ENCODE measurements at regions not wholly inside any gene's neighbourhood (a gene's known extent, or its start where the extent isn't known, plus 50 kb on each side); places are given as distances from the start of the nearest gene placed in this dataset.
A peak's percentile ranks its signal among the peaks of the same experiment; 100 is the strongest.

DNA sequence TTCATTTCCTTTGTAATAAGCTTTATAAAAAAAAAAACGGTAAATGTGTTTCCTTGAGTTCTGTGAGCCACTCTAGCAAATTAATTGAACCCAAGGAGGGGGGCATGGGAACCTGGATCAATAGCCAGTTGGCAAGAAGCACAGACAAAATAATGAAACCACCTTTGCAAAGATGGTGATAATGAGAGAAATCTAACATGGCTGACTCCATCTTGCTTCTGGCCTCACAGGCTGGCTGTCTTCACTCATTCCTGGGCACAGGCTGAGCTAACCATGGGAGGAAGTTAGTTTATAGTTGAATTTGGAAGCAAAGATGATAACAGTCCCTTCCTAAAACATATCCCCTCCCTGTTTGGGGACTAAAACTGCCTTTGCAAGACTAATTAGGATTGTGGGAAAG is 95.1 kb downstream of the B3GNT2 start:
- DNase-seq (ENCODE audit: insufficient read length, low spot score, missing footprints): no peak
- Histone ChIP-seq H3K79me2 (ENCODE audit: insufficient read depth, low read length) (no peaks in the 10 kb centered on the region), H3K9me3 (ENCODE audit: low read depth, low read length) (no peaks in the 10 kb centered on the region), H2AFZ (ENCODE audit: low read length) (no peak overlapping the region), H3K27me3 (ENCODE audit: insufficient read depth, low read length) (no peaks in the 10 kb centered on the region), H4K20me1 (ENCODE audit: insufficient read depth, low read length) (no peaks in the 10 kb centered on the region), H3K4me1 (ENCODE audit: insufficient read depth, low read length) (peaks cover 7% of the 10 kb centered on the region), H3K4me3 (ENCODE audit: insufficient read depth, low read length) (no peak overlapping the region), H3K4me2 (ENCODE audit: insufficient read depth, low read length) (no peak overlapping the region), H3K27ac (ENCODE audit: low read depth, low read length) (no peak overlapping the region), H3K36me3 (ENCODE audit: insufficient read depth, low read length) (no peaks in the 10 kb centered on the region)
- TF ChIP-seq, protein P1, sequence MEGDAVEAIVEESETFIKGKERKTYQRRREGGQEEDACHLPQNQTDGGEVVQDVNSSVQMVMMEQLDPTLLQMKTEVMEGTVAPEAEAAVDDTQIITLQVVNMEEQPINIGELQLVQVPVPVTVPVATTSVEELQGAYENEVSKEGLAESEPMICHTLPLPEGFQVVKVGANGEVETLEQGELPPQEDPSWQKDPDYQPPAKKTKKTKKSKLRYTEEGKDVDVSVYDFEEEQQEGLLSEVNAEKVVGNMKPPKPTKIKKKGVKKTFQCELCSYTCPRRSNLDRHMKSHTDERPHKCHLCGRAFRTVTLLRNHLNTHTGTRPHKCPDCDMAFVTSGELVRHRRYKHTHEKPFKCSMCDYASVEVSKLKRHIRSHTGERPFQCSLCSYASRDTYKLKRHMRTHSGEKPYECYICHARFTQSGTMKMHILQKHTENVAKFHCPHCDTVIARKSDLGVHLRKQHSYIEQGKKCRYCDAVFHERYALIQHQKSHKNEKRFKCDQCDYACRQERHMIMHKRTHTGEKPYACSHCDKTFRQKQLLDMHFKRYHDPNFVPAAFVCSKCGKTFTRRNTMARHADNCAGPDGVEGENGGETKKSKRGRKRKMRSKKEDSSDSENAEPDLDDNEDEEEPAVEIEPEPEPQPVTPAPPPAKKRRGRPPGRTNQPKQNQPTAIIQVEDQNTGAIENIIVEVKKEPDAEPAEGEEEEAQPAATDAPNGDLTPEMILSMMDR (IDR thresholded peaks at IDR 0.05; ENCODE audit: extremely low read depth, low read depth, low read length): no peak

DNA sequence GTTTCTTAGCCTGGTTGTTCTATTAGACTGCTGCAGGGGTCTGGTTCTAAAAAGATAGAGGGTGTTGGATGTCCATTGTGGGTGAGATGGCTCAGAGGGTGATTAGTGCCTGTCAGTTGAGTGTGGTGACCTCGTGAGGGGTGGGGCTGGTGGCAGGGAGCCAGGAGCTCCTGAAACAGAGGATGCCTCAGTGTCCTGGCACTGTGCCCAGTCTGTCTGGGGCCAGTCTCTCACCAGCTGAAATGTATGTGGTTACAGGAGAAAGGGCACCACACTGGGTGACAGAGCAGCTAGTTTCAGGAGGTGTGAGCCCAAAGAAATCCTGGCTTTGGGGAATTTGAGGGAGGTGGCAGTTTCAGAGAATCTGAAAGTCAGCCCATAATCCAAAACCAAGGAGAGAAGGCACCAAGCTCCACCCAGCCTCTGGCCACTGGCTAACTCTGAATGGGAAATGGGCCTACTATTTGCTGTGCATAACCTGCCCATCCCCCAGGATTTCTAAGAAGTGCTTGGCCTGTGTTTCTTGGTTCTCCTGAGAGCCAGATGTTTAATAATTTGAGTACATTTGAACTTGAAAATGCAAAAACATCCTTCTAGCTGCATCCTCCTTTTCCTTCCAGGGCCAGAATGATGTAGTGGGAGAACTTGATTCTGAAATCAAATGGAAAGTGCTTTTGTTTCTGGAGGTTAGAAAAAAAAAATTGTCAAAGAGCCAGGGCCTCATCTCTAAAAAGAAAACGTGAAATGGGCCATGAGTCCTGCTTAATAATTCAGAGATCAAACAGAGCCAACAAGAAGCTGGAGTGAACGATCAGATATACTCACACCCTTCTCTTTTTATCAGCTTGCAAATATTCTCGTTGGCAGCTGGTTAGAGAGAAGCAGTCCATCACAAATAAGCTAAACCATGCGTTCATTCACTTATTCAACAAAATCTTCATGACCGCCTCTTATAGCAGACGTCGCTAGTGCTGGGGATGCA is 92.3 kb downstream of the B3GNT2 start:
- Histone ChIP-seq H3K4me1 (ENCODE audit: insufficient read depth, low read length) (peaks cover 7% of the 10 kb centered on the region), H3K36me3 (ENCODE audit: insufficient read depth, low read length) (no peaks in the 10 kb centered on the region), H3K4me2 (ENCODE audit: insufficient read depth, low read length) (no peak overlapping the region), H3K27me3 (ENCODE audit: insufficient read depth, low read length) (no peaks in the 10 kb centered on the region), H2AFZ (ENCODE audit: low read length) (no peak overlapping the region), H3K79me2 (ENCODE audit: insufficient read depth, low read length) (no peaks in the 10 kb centered on the region), H3K27ac (ENCODE audit: low read depth, low read length) (no peak overlapping the region), H4K20me1 (ENCODE audit: insufficient read depth, low read length) (no peaks in the 10 kb centered on the region), H3K9me3 (ENCODE audit: low read depth, low read length) (no peaks in the 10 kb centered on the region), H3K4me3 (ENCODE audit: insufficient read depth, low read length) (no peak overlapping the region)
- TF ChIP-seq, protein P1 (IDR thresholded peaks at IDR 0.05; ENCODE audit: extremely low read depth, low read depth, low read length): no peak
- DNase-seq (ENCODE audit: insufficient read length, low spot score, missing footprints): peak; percentile 81

DNA sequence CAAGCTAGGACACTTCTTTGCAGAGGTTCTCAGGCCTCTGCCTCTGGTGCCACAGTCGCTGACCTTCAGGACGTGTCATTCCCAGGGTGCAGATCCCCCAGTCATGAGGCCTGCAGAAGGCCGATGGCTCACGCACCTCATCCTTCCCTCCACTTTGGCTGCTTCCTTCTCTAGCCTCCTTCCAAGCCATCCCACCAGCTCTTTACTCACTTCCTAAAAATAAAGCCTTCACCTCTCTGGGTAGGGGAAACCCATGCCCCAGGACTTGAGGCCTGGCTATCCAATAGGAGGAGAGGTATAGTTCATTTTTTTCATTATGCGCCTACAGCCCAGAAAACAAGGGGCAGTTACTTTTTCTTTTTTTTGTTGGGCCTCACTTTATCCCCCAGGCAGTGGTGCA is 91.4 kb downstream of the B3GNT2 start:
- Histone ChIP-seq H3K4me3 (ENCODE audit: insufficient read depth, low read length) (no peak overlapping the region), H3K36me3 (ENCODE audit: insufficient read depth, low read length) (no peaks in the 10 kb centered on the region), H3K27ac (ENCODE audit: low read depth, low read length) (no peak overlapping the region), H3K27me3 (ENCODE audit: insufficient read depth, low read length) (peaks cover under 1% of the 10 kb centered on the region), H3K4me1 (ENCODE audit: insufficient read depth, low read length) (peaks cover 7% of the 10 kb centered on the region), H4K20me1 (ENCODE audit: insufficient read depth, low read length) (no peaks in the 10 kb centered on the region), H3K79me2 (ENCODE audit: insufficient read depth, low read length) (no peaks in the 10 kb centered on the region), H3K9me3 (ENCODE audit: low read depth, low read length) (no peaks in the 10 kb centered on the region), H2AFZ (ENCODE audit: low read length) (no peak overlapping the region), H3K4me2 (ENCODE audit: insufficient read depth, low read length) (no peak overlapping the region)
- DNase-seq (ENCODE audit: insufficient read length, low spot score, missing footprints): no peak
- TF ChIP-seq, protein P1 (IDR thresholded peaks at IDR 0.05; ENCODE audit: extremely low read depth, low read depth, low read length): no peak

DNA sequence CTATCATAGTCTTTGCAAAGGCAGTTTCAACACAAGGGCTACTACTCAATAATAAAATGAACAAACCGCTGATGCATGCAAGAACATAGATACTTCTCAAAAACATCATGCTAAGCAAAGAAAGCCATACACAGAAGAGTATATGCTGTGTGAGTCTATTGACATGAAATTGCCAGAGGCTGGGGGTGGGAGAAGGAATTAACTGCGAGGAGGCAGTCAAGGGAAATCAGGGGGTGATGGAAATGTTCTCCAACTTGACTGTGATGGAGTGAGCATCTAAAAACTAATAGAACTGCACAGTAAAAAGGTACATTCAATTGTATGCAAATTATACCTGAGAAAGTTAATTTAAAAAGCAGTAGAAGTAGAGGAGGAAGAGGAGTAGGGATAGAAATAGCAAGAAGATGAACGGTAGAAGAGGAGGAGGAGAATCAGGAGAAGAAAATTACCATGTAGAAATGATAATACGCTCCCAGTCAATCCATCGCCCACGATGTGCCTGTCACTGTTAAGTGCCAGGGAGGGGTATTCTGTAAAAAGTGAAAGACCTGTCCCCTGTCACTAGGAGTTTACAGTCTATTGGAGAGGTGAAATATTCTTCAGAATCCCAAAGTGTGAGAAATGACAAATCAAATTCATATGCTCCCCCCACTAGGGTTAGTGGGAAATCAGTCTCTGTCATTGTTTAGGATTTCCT is 90.3 kb downstream of the B3GNT2 start:
- Histone ChIP-seq H3K4me1 (ENCODE audit: insufficient read depth, low read length) (peaks cover 7% of the 10 kb centered on the region), H3K9me3 (ENCODE audit: low read depth, low read length) (no peaks in the 10 kb centered on the region), H3K4me3 (ENCODE audit: insufficient read depth, low read length) (no peak overlapping the region), H3K4me2 (ENCODE audit: insufficient read depth, low read length) (no peak overlapping the region), H2AFZ (ENCODE audit: low read length) (no peak overlapping the region), H4K20me1 (ENCODE audit: insufficient read depth, low read length) (no peaks in the 10 kb centered on the region), H3K79me2 (ENCODE audit: insufficient read depth, low read length) (no peaks in the 10 kb centered on the region), H3K36me3 (ENCODE audit: insufficient read depth, low read length) (no peaks in the 10 kb centered on the region), H3K27ac (ENCODE audit: low read depth, low read length) (no peak overlapping the region), H3K27me3 (ENCODE audit: insufficient read depth, low read length) (peaks cover 3% of the 10 kb centered on the region)
- DNase-seq (ENCODE audit: insufficient read length, low spot score, missing footprints): no peak
- TF ChIP-seq, protein P1 (IDR thresholded peaks at IDR 0.05; ENCODE audit: extremely low read depth, low read depth, low read length): no peak

Data from osteoblast (primary cell).